ENCODE measurements at regions not wholly inside any gene's neighbourhood (a gene's known extent, or its start where the extent isn't known, plus 50 kb on each side); places are given as distances from the start of the nearest gene placed in this dataset.

- TF ChIP-seq CTCF (IDR thresholded peaks at IDR 0.05) (no peak), POLR2A (IDR thresholded peaks at IDR 0.05) (no peak), EP300 (IDR thresholded peaks at IDR 0.05) (no peak)
These were observed 244.5 kb upstream of the PITRM1 start for GRCh38 chr10:3417096-3417495.
